Keratinocyte (primary cell): ENCODE measurements at regions not wholly inside any gene's neighbourhood (a gene's known extent, or its start where the extent isn't known, plus 50 kb on each side); places are given as distances from the start of the nearest gene placed in this dataset.

Experiments
- DNase-seq: peaks from one replicate; pipeline ENCODE4 v3.0.0-alpha.2; 2011; ENCODE audit warnings: low read depth, missing footprints, low spot score
- FAIRE-seq: peaks from 2 replicates; lab custom pipeline; 2011; peaks lifted over from hg19 to GRCh38; lab: Jason Lieb, UNC
- H2AFZ ChIP-seq: 2 replicates; pipeline ENCODE4 v1.6.0; 2012; ENCODE audit warnings: low read length, control low read depth, inconsistent platforms; ENCODE audit not compliant: control insufficient read depth
- H3K27ac ChIP-seq: 2 replicates; pipeline ENCODE4 v1.5.1; 2011; ENCODE audit warnings: low read length; ENCODE audit not compliant: control insufficient read depth, insufficient read depth
- H3K27me3 ChIP-seq: 3 replicates; pipeline ENCODE4 v1.6.0; 2011; ENCODE audit warnings: low read length; ENCODE audit not compliant: control insufficient read depth, insufficient read depth; ENCODE audit errors: extremely low read depth
- H3K36me3 ChIP-seq, 2 experiments: 2 replicates in 1 of 2; 3 replicates in 1 of 2; pipeline ENCODE4 v1.5.1; 2011; ENCODE audit warnings: low read length in 2 of 2, mild to moderate bottlenecking in 1 of 2; ENCODE audit not compliant: control insufficient read depth in 2 of 2, insufficient read depth in 2 of 2; ENCODE audit errors: extremely low read depth in 1 of 2
- H3K4me1 ChIP-seq: 3 replicates; pipeline ENCODE4 v1.5.1; 2011; ENCODE audit warnings: low read length; ENCODE audit not compliant: control insufficient read depth, insufficient read depth; ENCODE audit errors: extremely low read depth
- H3K4me2 ChIP-seq: 3 replicates; pipeline ENCODE4 v1.6.0; 2011; ENCODE audit warnings: low read depth, low read length; ENCODE audit not compliant: control insufficient read depth, insufficient read depth; ENCODE audit errors: extremely low read depth
- H3K4me3 ChIP-seq, 3 experiments: fragments of 200-600 bp in 1 of 3; sonication (generic) in 1 of 3; 2 replicates in 2 of 3; 3 replicates in 1 of 3; pipeline ENCODE4 v1.5.1; 2011 to 2016; ENCODE audit warnings: low read length in 3 of 3, mild to moderate bottlenecking in 3 of 3, control low read depth in 2 of 3, inconsistent platforms in 1 of 3, low read depth in 1 of 3, mixed read lengths in 1 of 3, mixed run types in 1 of 3, moderate library complexity in 1 of 3; ENCODE audit not compliant: control insufficient read depth in 2 of 3, insufficient read depth in 2 of 3; ENCODE audit errors: extremely low read depth in 1 of 3
- H3K79me2 ChIP-seq: 2 replicates; pipeline ENCODE4 v1.6.0; 2012; ENCODE audit warnings: low read length; ENCODE audit not compliant: control insufficient read depth, insufficient read depth
- H3K9ac ChIP-seq: 3 replicates; pipeline ENCODE4 v1.6.0; 2011; ENCODE audit warnings: low read length; ENCODE audit not compliant: control insufficient read depth, insufficient read depth; ENCODE audit errors: extremely low read depth
- H3K9me1 ChIP-seq: 3 replicates; pipeline ENCODE4 v1.6.0; 2011; ENCODE audit warnings: low read length; ENCODE audit not compliant: control insufficient read depth, insufficient read depth; ENCODE audit errors: extremely low read depth
- H3K9me3 ChIP-seq: 2 replicates; pipeline ENCODE4 v1.5.1; 2012; ENCODE audit warnings: low read depth, low read length; ENCODE audit not compliant: control insufficient read depth
- H4K20me1 ChIP-seq: 3 replicates; pipeline ENCODE4 v1.6.0; 2011; ENCODE audit warnings: low read length; ENCODE audit not compliant: control insufficient read depth, insufficient read depth; ENCODE audit errors: extremely low read depth
- EZH2 ChIP-seq: IDR thresholded peaks from one replicate; pipeline ENCODE4 v1.6.1; 2012; ENCODE audit warnings: inconsistent platforms, mild to moderate bottlenecking, low read length, moderate library complexity
- dilution Hi-C: fragments of 300-500 bp; cut with MboI; formaldehyde crosslinking; loops from one replicate; pipeline ENCODE4 v1.7.0; 2020; ENCODE audit warnings: low sequenced_read_pairs; ENCODE audit not compliant: extremely low pct_ligation_motif_present
- TF ChIP-seq, protein P1 (sequence below), 3 experiments: IDR thresholded peaks in 1 of 3; conservative IDR thresholded peaks in 1 of 3; optimal IDR thresholded peaks in 1 of 3; 2 replicates in 2 of 3; 3 replicates in 1 of 3; pipeline versions ENCODE3 to v1.5.1; 2011; ENCODE audit warnings: low read length in 3 of 3, mild to moderate bottlenecking in 3 of 3, moderate library complexity in 2 of 3, control low read depth in 1 of 3, inconsistent platforms in 1 of 3; ENCODE audit not compliant: insufficient read depth in 2 of 3; ENCODE audit errors: extremely low read depth in 1 of 3

GRCh38 chr12:93314177-93314497 lies 63.6 kb upstream of the NUDT4 start:
- TF ChIP-seq, protein P1, sequence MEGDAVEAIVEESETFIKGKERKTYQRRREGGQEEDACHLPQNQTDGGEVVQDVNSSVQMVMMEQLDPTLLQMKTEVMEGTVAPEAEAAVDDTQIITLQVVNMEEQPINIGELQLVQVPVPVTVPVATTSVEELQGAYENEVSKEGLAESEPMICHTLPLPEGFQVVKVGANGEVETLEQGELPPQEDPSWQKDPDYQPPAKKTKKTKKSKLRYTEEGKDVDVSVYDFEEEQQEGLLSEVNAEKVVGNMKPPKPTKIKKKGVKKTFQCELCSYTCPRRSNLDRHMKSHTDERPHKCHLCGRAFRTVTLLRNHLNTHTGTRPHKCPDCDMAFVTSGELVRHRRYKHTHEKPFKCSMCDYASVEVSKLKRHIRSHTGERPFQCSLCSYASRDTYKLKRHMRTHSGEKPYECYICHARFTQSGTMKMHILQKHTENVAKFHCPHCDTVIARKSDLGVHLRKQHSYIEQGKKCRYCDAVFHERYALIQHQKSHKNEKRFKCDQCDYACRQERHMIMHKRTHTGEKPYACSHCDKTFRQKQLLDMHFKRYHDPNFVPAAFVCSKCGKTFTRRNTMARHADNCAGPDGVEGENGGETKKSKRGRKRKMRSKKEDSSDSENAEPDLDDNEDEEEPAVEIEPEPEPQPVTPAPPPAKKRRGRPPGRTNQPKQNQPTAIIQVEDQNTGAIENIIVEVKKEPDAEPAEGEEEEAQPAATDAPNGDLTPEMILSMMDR (optimal IDR thresholded peaks at IDR 0.05 in 1 of 3, IDR thresholded peaks at IDR 0.05 in 1 of 3, conservative IDR thresholded peaks at IDR 0.05 in 1 of 3; ENCODE audit: extremely low read depth in 1 of 3, insufficient read depth in 2 of 3, low read length in 3 of 3), result no peak
- TF ChIP-seq EZH2, result no peak
- DNase-seq, result no peak
- Histone ChIP-seq H3K9me3 (no peaks in the 10 kb centered on the region), H3K4me2 (no peak overlapping the region), H3K4me3 (no peak overlapping the region), H2AFZ (no peak overlapping the region), H4K20me1 (no peaks in the 10 kb centered on the region), H3K27me3 (no peaks in the 10 kb centered on the region), H3K36me3 (no peaks in the 10 kb centered on the region), H3K9ac (no peak overlapping the region), H3K27ac (no peak overlapping the region), H3K79me2 (no peaks in the 10 kb centered on the region), H3K4me1 (no peaks in the 10 kb centered on the region), H3K9me1 (no peaks in the 10 kb centered on the region)
- FAIRE-seq, result no peak
- dilution Hi-C loops, result no loop called here

GRCh38 chr12:93315385-93315906 lies 62.3 kb upstream of the NUDT4 start:
- Histone ChIP-seq H3K27ac (no peak overlapping the region), H3K36me3 (no peaks in the 10 kb centered on the region), H3K79me2 (no peaks in the 10 kb centered on the region), H4K20me1 (no peaks in the 10 kb centered on the region), H3K27me3 (no peaks in the 10 kb centered on the region), H3K9me3 (no peaks in the 10 kb centered on the region), H3K4me1 (no peaks in the 10 kb centered on the region), H2AFZ (no peak overlapping the region), H3K9ac (no peak overlapping the region), H3K9me1 (no peaks in the 10 kb centered on the region), H3K4me2 (no peak overlapping the region), H3K4me3 (no peak overlapping the region)
- no peak for TF ChIP-seq EZH2
- TF ChIP-seq, protein P1 (optimal IDR thresholded peaks at IDR 0.05 in 1 of 3, IDR thresholded peaks at IDR 0.05 in 1 of 3, conservative IDR thresholded peaks at IDR 0.05 in 1 of 3; ENCODE audit: extremely low read depth in 1 of 3, insufficient read depth in 2 of 3, low read length in 3 of 3), result no peak
- no peak for FAIRE-seq
- dilution Hi-C loops, result no loop called here
- DNase-seq, result no peak
